Tibial artery (tissue), 4 donors: ENCODE measurements at regions not wholly inside any gene's neighbourhood (a gene's known extent, or its start where the extent isn't known, plus 50 kb on each side); places are given as distances from the start of the nearest gene placed in this dataset.

ENCODE experiments used
- DNase-seq, 2 donors: peaks; one replicate each; pipeline ENCODE4 v3.0.0-alpha.2; 2019
- H3K27ac ChIP-seq, 2 donors: fragments of 200-600 bp; sonication (generic) in 1 of 2; 1 replicate in 1 of 2; 2 replicates in 1 of 2; pipeline ENCODE4 v1.5.1; 2018 to 2019; ENCODE audit warnings: mild to moderate bottlenecking in 1 of 2
- H3K27me3 ChIP-seq, 2 donors: fragments of 200-600 bp; sonication (generic) in 1 of 2; one replicate each; pipeline versions ENCODE4 v1.5.1 to v1.6.0; 2016 to 2019
- H3K36me3 ChIP-seq, 3 donors: fragments of 200-600 bp; sonication (generic) in 2 of 3; one replicate each; pipeline ENCODE4 v1.5.1; 2016 to 2019; ENCODE audit warnings: mild to moderate bottlenecking in 2 of 3
- H3K4me1 ChIP-seq, 4 donors: fragments of 200-600 bp; sonication (generic) in 2 of 4; 1 replicate in 3 of 4; 2 replicates in 1 of 4; pipeline ENCODE4 v1.5.1; 2016 to 2019
- H3K4me3 ChIP-seq, 2 donors: fragments of 200-600 bp; sonication (generic) in 1 of 2; 1 replicate in 1 of 2; 2 replicates in 1 of 2; pipeline ENCODE4 v1.5.1; 2018 to 2019; ENCODE audit warnings: mild to moderate bottlenecking in 2 of 2
- H3K9me3 ChIP-seq, 3 donors: fragments of 200-600 bp; sonication (generic) in 1 of 3; one replicate each; pipeline ENCODE4 v1.5.1; 2016 to 2019
- CTCF ChIP-seq, 2 experiments: fragments of 200-600 bp in 1 of 2; fragments of 450-650 bp in 1 of 2; IDR thresholded peaks; one replicate each; pipeline ENCODE4 v1.5.1; 2017 to 2019; ENCODE audit warnings: antibody characterized with exemption in 2 of 2, mild to moderate bottlenecking in 1 of 2, moderate library complexity in 1 of 2
- intact Hi-C: fragments of 100-400 bp; cut with DNase I; formaldehyde crosslinking; loops from one replicate; pipeline ENCODE4 v1.15.0; 2023; ENCODE audit warnings: low total_unique reads

DNA sequence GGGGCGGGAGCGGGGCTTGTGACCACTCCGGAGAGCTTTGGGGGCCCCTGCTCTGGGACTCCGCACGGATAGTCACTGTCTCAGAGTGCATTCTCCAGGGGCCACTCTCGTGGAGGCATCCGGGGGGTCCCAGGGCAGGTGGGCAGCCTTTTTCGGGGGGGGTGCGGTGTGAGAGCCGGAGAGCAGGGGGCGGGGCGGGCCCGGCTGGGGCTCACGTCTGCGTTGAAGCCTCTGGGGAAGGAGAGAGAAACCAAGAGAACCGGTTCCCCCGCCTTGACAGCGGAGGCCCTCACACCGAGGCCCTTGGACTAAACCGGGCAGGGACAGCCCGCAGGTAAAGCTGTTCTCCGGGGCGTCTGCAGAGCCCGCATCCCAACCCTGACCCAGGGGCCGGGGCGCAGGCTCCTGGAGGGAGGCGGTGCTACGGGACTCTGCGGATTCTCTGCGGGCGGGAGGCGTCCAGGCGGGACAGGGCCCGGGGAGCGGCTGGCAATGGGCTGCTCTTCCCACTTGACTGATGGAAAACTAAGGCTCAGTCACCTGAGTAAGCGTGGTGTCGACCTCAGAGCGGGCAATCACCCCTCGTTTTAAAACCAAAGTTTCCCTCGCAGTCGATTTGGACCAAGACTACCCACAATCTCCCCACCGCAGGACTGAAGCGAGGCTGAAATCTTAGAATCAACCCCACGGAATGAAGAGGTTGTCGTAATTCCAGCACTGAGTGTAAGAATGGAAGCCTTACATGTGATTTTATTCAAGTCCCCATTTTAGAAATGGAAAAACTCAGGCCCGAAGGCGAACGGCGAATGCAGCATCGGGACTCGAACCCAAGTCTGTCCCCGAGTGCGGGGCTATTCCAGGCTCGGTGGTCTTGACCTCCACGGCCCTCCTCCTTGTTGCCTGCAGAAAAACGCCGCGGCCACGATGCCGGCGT is 49.6 kb upstream of the AMZ2 start:
- H3K36me3 ChIP-seq: no peaks in the 10 kb centered on the region
- intact Hi-C loops: no loop called here
- no peak for DNase-seq
- TF ChIP-seq CTCF (IDR thresholded peaks at IDR 0.05): no peak
- H3K27me3 ChIP-seq: peaks cover 0 to 65% of the 10 kb centered on the region in 2 donors
- no peak overlapping the region for H3K27ac ChIP-seq
- H3K4me3 ChIP-seq: peak overlapping the region in 1 of 2 donors; percentile 45
- H3K9me3 ChIP-seq: no peaks in the 10 kb centered on the region
- peaks cover 0 to 53% (median 52%) of the 10 kb centered on the region in 4 donors for H3K4me1 ChIP-seq
